Glomerular endothelial cell (primary cell): ENCODE measurements at regions not wholly inside any gene's neighbourhood (a gene's known extent, or its start where the extent isn't known, plus 50 kb on each side); places are given as distances from the start of the nearest gene placed in this dataset.

Experiments used
- DNase-seq: peaks from one replicate; pipeline ENCODE4 v3.0.0-alpha.2; 2011; ENCODE audit warnings: low read depth, low spot score; ENCODE audit errors: extremely low read depth

DNA sequence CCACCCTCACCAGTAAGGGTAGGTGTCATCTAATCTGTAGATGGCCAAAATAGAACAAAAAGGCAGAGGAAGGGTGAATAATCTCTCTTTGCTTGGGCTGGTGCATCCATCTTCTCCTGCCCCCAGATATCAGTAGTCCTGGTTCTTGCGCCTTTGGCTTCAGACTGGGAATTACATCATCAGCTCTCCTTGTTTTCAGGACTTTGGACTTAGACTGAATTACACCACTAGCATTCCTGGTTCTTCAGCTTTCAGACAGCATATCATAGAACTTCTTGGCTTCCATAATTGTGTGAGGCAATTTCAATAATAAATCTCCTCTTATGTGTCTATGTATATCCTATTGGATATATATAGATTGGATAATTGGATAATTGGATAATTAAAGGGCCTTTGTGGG is 403.0 kb upstream of the USP24 start:
- no peak for DNase-seq

GRCh38 chr1:55617288-55617982 is 402.3 kb upstream of the USP24 start:
- no peak for DNase-seq

- no peak for DNase-seq
Measured at GRCh38 chr1:55612988-55613387, 397.8 kb upstream of the USP24 start.

DNA sequence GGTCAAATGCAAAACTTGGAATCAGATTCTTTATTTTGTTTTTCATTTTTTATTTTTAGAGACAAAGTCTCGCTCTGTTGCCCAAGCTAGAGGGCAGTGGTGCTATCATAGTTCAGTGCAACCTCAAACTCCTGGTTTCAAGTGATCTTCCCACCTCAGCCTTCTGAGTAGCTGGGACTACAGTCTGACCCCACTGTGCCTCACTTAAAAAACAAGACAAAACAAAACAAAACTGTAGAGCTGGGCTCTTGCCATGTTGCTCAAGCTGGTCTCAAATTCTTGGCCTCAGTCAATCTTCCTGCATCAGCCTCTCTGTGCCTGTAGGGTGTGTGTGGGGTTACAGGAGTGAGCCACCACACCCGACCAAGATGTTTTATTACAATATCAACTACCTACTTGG is 396.0 kb upstream of the USP24 start:
- no peak for DNase-seq

DNA sequence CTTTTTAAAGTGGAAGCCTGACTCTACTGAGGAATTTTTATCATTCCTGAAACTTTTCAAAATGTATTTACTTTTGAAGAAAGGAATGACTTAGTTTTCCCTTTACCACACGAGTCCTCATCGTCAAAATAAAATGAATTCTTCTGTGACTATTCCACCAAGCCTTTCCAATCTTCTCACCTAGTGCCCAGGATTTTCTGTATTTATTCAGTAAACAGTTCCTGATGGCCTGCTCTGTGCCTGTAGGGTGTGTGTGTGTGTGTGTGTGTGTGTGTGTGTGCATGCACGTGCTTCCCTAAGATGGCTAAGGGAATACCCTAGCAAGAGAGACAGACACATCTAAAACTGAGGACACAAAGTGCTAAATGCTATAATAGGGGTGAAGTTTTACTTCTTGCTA is 395.0 kb upstream of the USP24 start:
- no peak for DNase-seq

DNA sequence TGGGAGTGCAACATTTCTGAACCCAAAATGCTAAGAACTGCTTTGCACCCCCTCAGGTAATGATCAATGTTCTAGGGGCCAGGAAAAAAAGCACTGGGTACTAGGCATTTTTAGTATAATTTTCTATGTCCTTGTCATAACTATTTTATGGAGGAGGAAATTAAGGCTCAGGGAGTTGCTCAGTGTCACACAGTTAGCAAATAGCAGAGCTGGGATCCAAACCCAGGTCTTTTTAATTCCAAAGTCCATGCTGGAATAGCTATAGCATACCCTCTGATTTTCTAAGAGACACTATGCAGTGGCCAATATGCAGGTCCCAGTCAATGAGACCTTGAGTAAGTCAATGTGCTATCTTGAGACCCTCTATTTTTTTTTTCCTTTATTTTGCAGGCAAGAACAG is 394.5 kb upstream of the USP24 start:
- no peak for DNase-seq

DNA sequence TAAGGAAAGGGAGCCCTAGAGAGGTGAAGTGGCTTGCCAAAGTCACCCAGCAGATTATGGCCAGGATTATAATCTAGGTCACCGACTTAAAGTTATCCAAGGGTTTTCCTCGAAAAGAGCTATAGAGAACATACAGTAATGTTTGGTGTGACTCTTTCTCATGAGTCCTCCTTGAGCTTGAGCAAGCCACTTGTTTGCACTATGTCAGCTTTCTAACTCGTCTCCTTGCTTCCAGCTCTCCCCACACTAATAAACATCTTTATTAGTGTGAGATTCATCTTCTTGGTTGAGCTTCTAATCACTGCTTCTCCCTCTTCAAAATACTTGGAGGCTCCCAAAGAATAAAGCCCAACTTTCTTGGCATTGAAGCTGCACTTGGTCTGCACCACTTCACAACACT is 390.0 kb upstream of the USP24 start:
- DNase-seq, result no peak

DNA sequence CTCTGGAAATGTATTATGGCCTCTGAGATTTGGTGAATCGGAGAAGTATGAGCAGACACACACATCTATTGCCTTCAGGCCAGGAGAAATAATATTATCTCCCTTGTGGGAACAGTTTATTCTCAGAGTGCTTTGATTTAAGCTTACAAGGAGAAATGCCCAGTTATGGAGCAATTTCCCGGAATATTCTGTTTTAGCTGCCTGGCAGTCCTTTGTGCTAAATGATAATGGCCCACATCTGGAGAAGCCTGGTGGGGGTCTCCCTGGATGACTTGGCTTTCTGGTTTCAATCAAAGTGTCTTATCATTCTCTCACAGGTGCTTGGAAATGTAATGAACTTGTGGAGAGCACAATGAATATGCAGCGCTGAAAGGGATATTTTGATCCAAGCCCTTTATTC is 389.6 kb upstream of the USP24 start:
- no peak for DNase-seq

GRCh38 chr1:55604179-55604578 is 389.0 kb upstream of the USP24 start:
- no peak for DNase-seq

- DNase-seq, result no peak
Measured at GRCh38 chr1:55600242-55600641, 385.1 kb upstream of the USP24 start.

DNA sequence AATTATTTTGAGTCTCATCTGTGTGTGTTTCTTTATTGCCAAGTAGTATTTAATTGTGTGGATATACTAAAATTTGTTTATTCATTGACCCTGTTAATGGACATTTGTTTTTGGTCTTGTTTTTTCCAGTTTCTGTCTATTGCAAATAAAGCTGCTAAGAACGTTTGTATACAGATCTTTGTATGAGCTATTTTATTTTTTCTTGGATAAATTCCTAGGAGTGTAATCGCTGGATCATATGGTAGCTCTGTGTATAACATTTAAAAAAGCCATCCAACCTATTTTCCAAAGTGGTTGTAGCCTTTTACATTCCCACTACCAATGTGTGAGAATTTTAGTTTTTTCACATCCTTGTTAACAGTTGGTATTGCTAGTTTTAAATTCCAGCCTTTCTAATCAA is 382.7 kb upstream of the USP24 start:
- no peak for DNase-seq

DNA sequence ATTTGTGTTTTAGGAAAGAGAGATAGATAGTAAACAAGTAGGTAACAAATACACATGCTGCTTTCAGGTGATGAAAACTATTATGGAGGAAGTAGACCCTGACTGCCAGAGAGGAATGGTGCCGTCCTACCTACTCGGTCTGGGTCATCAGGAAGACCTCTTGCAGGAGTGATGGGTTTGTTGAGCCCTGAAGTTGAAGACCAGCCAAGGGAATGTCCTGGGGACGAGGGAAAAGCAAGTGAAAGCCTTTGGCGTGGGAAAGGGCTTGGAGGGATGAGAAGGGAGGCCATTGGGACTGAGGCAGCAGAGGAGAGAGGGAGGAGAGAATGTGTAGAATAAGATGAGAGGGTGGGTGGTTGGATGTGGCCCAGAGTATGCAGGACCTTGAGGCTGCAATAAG is 379.5 kb upstream of the USP24 start:
- no peak for DNase-seq

- no peak for DNase-seq
Measured at GRCh38 chr1:55593298-55593697, 378.1 kb upstream of the USP24 start.

DNA sequence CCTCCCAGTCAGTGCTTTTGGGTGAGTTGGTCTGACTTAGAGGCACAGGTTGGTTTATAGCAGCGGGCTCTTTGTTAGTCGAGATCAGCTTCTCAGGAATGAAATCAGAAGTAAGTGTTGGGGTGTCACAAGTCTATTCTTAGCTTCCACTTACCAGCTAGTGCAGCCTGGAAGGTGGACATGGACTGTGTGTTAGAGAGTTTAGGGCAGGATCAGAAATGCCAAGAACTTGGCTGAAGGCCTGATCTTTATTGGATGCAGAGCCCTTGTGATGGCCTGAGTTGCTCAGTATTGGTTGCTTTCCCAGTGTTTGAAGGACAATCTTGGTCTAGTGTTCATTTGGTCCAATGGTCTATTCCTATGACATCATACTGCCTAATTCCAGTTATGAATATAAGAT is 377.0 kb upstream of the USP24 start:
- no peak for DNase-seq

- no peak for DNase-seq
Measured at GRCh38 chr1:55589671-55590297, 374.6 kb upstream of the USP24 start.

DNA sequence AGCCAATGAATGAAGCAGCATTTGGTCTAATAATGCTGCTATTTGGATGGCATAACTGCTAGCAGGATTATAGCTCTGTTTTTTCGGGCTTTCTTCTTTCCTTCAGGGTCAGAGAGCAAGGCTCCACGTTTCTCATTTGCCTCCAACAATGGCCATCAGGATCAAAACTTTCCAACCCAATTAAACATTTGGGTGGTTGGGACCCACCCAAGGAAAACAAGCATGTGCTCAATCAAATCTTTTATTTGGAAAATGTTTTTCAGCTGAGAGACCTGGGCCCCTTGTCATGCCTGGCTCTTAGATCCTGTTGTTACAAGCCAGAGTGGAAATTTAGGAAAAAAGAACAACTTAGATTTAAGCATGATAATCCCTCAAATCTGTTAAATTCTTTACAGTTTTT is 373.1 kb upstream of the USP24 start:
- DNase-seq, result no peak

- DNase-seq, result no peak
Measured at GRCh38 chr1:55586771-55587170, 371.6 kb upstream of the USP24 start.

- no peak for DNase-seq
Measured at GRCh38 chr1:55585402-55585792, 370.2 kb upstream of the USP24 start.

- DNase-seq, result no peak
Measured at GRCh38 chr1:55584526-55585401, 369.6 kb upstream of the USP24 start.

- DNase-seq, result no peak
Measured at GRCh38 chr1:55582084-55582483, 366.9 kb upstream of the USP24 start.

- no peak for DNase-seq
Measured at GRCh38 chr1:55580845-55581332, 365.7 kb upstream of the USP24 start.
